SU-DHL-6 (cell line): ENCODE measurements at regions not wholly inside any gene's neighbourhood (a gene's known extent, or its start where the extent isn't known, plus 50 kb on each side); places are given as distances from the start of the nearest gene placed in this dataset.

Source experiments
- H2AFZ ChIP-seq: fragments of 200-600 bp; sonication (generic); 2 replicates; pipeline ENCODE4 v1.6.1; 2014; ENCODE audit warnings: low read depth, mild to moderate bottlenecking, moderate library complexity, mixed read lengths, antibody characterized with exemption, low read length; ENCODE audit not compliant: severe bottlenecking
- H3F3A ChIP-seq: fragments of 200-600 bp; shearing (Covaris generic); 2 replicates; pipeline ENCODE4 v1.6.0; 2016; ENCODE audit warnings: antibody characterized with exemption, mild to moderate bottlenecking; ENCODE audit not compliant: insufficient read depth
- H3K27ac ChIP-seq: fragments of 200-600 bp; sonication (generic); 2 replicates; pipeline ENCODE4 v1.5.1; 2016; ENCODE audit warnings: low read depth, mild to moderate bottlenecking, low read length, moderate library complexity, mixed read lengths
- H3K27me3 ChIP-seq: fragments of 200-600 bp; sonication (generic), shearing (Covaris generic); 2 replicates; pipeline ENCODE4 v1.6.0; 2014; ENCODE audit warnings: mild to moderate bottlenecking, low read length
- H3K36me3 ChIP-seq: fragments of 200-600 bp; sonication (generic); 2 replicates; pipeline ENCODE4 v1.6.1; 2014; ENCODE audit warnings: mild to moderate bottlenecking, low read length, mixed read lengths
- H3K4me2 ChIP-seq: fragments of 300-600, 200-600 bp; shearing (Covaris generic), sonication (generic); 2 replicates; pipeline ENCODE4 v1.6.0; 2014; ENCODE audit warnings: low read length, low read depth, mild to moderate bottlenecking; ENCODE audit not compliant: poor library complexity, severe bottlenecking
- H3K4me3 ChIP-seq: fragments of 200-600 bp; sonication (generic); 2 replicates; pipeline ENCODE4 v1.5.1; 2014; ENCODE audit warnings: antibody characterized with exemption, low read length, mild to moderate bottlenecking, mixed read lengths; ENCODE audit not compliant: insufficient read depth, poor library complexity, severe bottlenecking
- H3K79me2 ChIP-seq: fragments of 200-600 bp; sonication (generic); 2 replicates; pipeline ENCODE4 v1.6.1; 2014; ENCODE audit warnings: mild to moderate bottlenecking, low read length, moderate library complexity; ENCODE audit not compliant: insufficient read depth
- H3K9ac ChIP-seq: fragments of 200-600 bp; sonication (generic); 2 replicates; pipeline ENCODE4 v1.7.0; 2014; ENCODE audit warnings: mild to moderate bottlenecking, low read length
- H3K9me2 ChIP-seq: fragments of 200-600 bp; sonication (generic); replicated peaks from 2 replicates; pipeline ENCODE4 v1.6.1; 2014; ENCODE audit warnings: low read length; ENCODE audit not compliant: insufficient read depth
- H3K9me3 ChIP-seq: fragments of 200-600 bp; sonication (generic); 2 replicates; pipeline ENCODE4 v1.6.1; 2014; ENCODE audit warnings: low read length, mixed read lengths; ENCODE audit not compliant: insufficient read depth
- H4K20me1 ChIP-seq: fragments of 200-600 bp; sonication (generic); 2 replicates; pipeline ENCODE4 v1.6.1; 2014; ENCODE audit warnings: low read depth, mild to moderate bottlenecking, antibody characterized with exemption, low read length, moderate library complexity, mixed read lengths
- EZH2phosphoT487 ChIP-seq: fragments of 200-600 bp; sonication (generic), shearing (Covaris generic); conservative IDR thresholded peaks from 2 replicates; pipeline ENCODE4 v1.6.1; 2018; ENCODE audit warnings: mild to moderate bottlenecking, antibody characterized with exemption, low read length, moderate library complexity, mixed read lengths
- TF ChIP-seq, protein P1 (sequence below): fragments of 200-600 bp; sonication (generic); IDR thresholded peaks from one replicate; pipeline ENCODE4 v1.5.1; 2017; ENCODE audit warnings: antibody characterized with exemption, mild to moderate bottlenecking, low read length, moderate library complexity; ENCODE audit not compliant: insufficient read depth, poor library complexity, severe bottlenecking

DNA sequence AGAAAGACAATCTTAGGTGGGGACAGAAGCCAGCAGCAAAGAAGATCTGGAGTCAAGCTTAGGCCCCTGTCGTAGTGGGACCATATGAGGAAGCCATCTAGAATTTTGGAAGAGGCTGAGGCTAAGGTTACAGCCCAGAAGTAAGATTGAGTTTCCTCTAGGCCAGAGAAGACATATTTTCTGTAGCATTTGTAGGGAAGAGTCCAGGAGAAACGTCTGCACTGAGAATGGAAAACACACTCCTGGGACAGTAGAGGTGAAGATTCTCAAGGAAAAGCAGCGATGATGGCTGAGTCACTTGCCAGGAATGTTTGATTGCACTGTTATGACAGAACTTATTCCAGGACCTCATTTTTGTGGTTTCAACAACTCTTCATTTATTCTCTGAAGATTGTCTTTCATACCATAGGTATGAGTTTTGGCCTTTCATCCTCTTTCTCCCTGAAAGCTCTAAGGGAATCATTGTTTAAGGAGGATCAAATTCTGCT, 107.2 kb downstream of the GTPBP8 start:
- Histone ChIP-seq H3F3A (no peaks in the 10 kb centered on the region), H4K20me1 (no peaks in the 10 kb centered on the region), H3K4me3 (no peak overlapping the region), H3K4me2 (no peak overlapping the region), H3K27ac (no peak overlapping the region), H3K9me2 (no peaks in the 10 kb centered on the region), H3K9ac (no peak overlapping the region), H2AFZ (no peak overlapping the region), H3K36me3 (no peaks in the 10 kb centered on the region), H3K9me3 (no peaks in the 10 kb centered on the region), H3K79me2 (no peaks in the 10 kb centered on the region), H3K27me3 (no peaks in the 10 kb centered on the region)
- no peak for TF ChIP-seq EZH2phosphoT487
- TF ChIP-seq, protein P1, sequence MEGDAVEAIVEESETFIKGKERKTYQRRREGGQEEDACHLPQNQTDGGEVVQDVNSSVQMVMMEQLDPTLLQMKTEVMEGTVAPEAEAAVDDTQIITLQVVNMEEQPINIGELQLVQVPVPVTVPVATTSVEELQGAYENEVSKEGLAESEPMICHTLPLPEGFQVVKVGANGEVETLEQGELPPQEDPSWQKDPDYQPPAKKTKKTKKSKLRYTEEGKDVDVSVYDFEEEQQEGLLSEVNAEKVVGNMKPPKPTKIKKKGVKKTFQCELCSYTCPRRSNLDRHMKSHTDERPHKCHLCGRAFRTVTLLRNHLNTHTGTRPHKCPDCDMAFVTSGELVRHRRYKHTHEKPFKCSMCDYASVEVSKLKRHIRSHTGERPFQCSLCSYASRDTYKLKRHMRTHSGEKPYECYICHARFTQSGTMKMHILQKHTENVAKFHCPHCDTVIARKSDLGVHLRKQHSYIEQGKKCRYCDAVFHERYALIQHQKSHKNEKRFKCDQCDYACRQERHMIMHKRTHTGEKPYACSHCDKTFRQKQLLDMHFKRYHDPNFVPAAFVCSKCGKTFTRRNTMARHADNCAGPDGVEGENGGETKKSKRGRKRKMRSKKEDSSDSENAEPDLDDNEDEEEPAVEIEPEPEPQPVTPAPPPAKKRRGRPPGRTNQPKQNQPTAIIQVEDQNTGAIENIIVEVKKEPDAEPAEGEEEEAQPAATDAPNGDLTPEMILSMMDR = no peak

DNA sequence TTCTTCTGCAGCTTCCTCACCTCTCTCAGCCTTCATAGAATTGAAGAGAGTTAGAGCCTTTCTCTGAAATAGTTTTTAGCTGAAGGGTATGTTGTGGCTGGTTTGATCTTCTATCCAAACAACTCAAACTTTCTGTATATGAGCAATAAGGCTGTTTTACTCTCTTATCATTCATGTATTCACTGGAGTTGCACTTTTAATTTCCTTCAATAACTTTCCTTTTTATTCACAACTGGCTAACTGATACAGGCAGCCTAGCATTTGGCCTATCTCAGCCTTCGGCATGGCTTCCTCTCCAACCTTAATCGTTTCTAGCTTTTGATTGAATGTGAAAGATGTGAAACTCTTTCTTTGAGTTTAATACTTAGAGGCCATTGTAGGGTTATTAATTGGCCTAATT, 109.3 kb downstream of the GTPBP8 start:
- TF ChIP-seq, protein P1 = no peak
- TF ChIP-seq EZH2phosphoT487 = no peak
- Histone ChIP-seq H3F3A (no peaks in the 10 kb centered on the region), H4K20me1 (no peaks in the 10 kb centered on the region), H3K9ac (no peak overlapping the region), H3K4me2 (no peak overlapping the region), H3K4me3 (no peak overlapping the region), H3K27me3 (no peaks in the 10 kb centered on the region), H3K9me3 (no peaks in the 10 kb centered on the region), H3K79me2 (no peaks in the 10 kb centered on the region), H2AFZ (no peak overlapping the region), H3K36me3 (no peaks in the 10 kb centered on the region), H3K27ac (no peak overlapping the region), H3K9me2 (no peaks in the 10 kb centered on the region)

DNA sequence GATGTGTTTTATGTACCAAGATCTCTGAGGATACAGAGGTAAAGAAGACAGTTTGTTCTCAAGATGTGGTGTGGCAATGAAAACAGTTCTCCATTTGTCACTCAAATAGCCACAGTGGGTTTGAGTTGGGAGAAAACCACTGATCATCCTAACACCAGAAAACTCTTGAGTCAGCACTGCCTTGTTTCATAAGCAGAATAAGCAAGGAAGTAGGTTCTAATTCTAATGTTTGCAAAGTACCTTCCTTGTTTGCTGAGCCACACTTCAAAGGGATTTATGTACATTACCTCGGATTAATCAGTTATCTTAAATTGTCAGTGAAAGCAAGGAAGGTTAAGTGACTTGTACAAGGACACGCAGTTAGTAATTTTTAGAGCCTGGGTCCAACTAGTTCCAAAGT, 107.8 kb upstream of the BOC start:
- no peak overlapping the region for H3K4me3 ChIP-seq
- H4K20me1 ChIP-seq = no peaks in the 10 kb centered on the region
- H2AFZ ChIP-seq = no peak overlapping the region
- H3K27ac ChIP-seq = no peak overlapping the region
- no peaks in the 10 kb centered on the region for H3K9me2 ChIP-seq
- H3K9ac ChIP-seq = no peak overlapping the region
- no peaks in the 10 kb centered on the region for H3K9me3 ChIP-seq
- no peaks in the 10 kb centered on the region for H3K79me2 ChIP-seq
- TF ChIP-seq EZH2phosphoT487 = no peak
- TF ChIP-seq, protein P1 = no peak
- no peaks in the 10 kb centered on the region for H3K36me3 ChIP-seq
- H3K4me2 ChIP-seq = no peak overlapping the region
- no peaks in the 10 kb centered on the region for H3F3A ChIP-seq
- no peaks in the 10 kb centered on the region for H3K27me3 ChIP-seq
